ENCODE measurements at regions not wholly inside any gene's neighbourhood (a gene's known extent, or its start where the extent isn't known, plus 50 kb on each side); places are given as distances from the start of the nearest gene placed in this dataset.

DNA sequence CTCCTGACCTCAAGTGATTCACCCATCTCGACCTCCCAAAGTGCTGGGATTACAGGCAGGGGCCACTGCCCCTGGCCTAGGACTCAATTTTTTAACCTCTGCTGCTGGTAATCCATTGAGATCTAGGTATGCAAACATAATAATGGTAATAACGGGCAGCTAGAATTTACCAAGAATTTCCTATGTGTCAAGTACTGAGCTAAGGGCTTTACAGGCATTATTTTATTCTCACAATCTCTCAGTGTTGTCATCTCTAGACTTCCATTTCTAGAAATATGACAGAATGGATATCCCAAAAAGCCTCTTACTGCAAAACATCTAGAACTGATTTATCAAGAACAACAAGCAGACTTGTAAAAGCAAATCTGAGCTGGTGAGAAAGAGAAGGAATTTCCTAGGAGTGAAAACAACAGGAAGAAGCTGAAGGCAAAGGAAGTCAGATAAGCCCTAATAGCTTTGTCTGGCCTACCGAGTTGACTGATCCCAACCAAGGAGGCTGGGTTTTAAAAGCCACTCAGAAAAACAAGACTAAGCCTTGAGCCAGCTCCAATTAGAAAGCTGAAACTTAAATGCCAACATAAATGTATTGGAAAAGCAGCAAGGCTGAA lies 70.6 kb downstream of the CCDC71L start:
- DNase-seq, result no peak
- 58 to 86% methylated on average over 3 of the region's 3 CpGs for WGBS, 2 donors
- ATAC-seq, result no peak
- TF ChIP-seq CTCF (IDR thresholded peaks at IDR 0.05) (no peak), POLR2A (IDR thresholded peaks at IDR 0.05) (no peak)
- Histone ChIP-seq H3K27me3 (no peaks in the 10 kb centered on the region), H3K36me3 (replicated peaks in 1 of 2; ENCODE audit: insufficient read depth in 1 of 2, low read depth in 2 of 2) (no peaks in the 10 kb centered on the region), H3K27ac (no peak overlapping the region), H3K9me3 (no peaks in the 10 kb centered on the region), H3K4me1 (peaks cover 7% of the 10 kb centered on the region), H3K4me3 (no peak overlapping the region)
- intact Hi-C loops (cut with DNase I), result no loop called here

DNA sequence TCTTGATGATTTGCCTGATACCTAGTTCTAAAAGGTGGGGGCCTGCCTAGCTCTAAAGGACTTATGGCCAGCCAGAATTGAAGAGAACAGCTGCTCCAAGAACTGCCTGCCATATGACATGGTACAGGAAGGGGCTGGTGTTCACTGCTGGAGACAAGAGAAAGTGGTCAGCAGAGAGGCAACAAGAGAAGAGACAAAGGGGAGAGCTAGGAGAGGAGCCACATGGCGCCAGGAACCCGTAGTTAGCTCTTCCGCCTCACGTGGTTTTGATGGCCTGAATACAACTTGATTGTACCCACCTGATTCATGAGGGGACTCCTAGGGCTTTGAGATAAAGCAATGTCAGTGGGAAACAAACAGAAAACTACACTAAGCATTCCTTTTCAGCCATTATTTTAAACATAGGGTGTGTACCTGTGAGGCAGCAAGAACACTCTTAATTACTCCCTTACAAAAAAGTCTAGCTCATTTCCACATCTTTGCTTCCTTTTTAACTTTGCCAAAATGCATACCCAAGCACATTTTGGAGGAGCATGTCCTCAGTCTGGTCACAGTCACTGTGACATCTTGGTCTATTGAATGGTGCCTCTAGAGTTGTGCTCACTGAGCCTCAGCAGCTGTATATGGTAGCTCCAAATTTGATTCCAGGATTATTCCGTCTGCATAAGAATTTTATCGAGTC lies 71.6 kb downstream of the CCDC71L start:
- no peak overlapping the region for H3K4me3 ChIP-seq
- ATAC-seq (no peak), DNase-seq (no peak)
- H3K9me3 ChIP-seq, result no peaks in the 10 kb centered on the region
- no peak overlapping the region for H3K27ac ChIP-seq
- intact Hi-C loops (cut with DNase I), result no loop called here
- no peak for TF ChIP-seq POLR2A (IDR thresholded peaks at IDR 0.05)
- no peaks in the 10 kb centered on the region for H3K36me3 ChIP-seq (replicated peaks in 1 of 2; ENCODE audit: insufficient read depth in 1 of 2, low read depth in 2 of 2)
- 85 to 95% methylated on average over 6 of the region's 6 CpGs for whole genome bisulfite sequencing, 2 donors
- no peaks in the 10 kb centered on the region for H3K27me3 ChIP-seq
- H3K4me1 ChIP-seq, result peaks cover 7% of the 10 kb centered on the region

DNA sequence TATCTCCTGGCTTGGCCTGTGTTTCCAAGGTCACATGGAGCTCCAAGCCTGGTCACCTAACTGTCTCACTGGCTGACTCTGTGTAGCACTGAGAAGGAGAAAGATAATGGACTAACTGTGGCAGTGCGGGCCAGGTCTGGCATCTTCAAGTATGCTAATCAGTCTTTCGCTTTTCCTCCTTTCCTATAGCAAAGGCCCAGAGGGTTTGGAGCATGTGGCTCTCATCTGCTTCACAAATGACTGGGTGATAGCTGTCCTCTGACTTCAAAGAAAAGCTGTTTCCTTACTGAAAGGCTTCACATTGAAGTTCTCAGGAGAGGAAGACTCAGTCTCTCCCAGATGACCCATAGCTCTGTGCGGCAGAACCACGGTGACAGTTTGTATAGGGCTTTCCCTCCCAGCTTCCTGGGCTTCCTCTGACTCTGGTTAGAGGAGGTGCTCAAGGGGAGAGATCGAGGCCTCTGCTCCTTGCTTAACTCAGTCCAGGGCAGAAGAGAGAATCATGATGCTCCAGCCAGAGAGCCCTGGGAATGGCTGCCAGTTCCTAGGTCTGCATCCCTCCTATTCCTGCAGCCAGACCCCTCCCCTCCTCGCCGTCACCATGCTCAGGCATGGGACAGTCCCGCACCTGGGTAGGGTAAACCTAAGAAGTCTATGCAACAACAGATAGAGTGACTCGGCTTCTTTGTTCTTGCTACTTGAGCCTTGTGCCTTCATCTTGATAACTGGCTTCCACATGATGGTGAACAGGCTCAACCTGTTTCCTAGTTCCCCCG lies 72.3 kb downstream of the CCDC71L start:
- Histone ChIP-seq H3K9me3 (no peaks in the 10 kb centered on the region), H3K27ac (no peak overlapping the region), H3K36me3 (replicated peaks in 1 of 2; ENCODE audit: insufficient read depth in 1 of 2, low read depth in 2 of 2) (no peaks in the 10 kb centered on the region), H3K27me3 (no peaks in the 10 kb centered on the region), H3K4me3 (no peak overlapping the region), H3K4me1 (peaks cover 7% of the 10 kb centered on the region)
- ATAC-seq (no peak), DNase-seq (no peak)
- TF ChIP-seq POLR2A (IDR thresholded peaks at IDR 0.05), result no peak
- no peak for TF ChIP-seq CTCF (IDR thresholded peaks at IDR 0.05)
- intact Hi-C loops (cut with DNase I), result no loop called here
- WGBS, 2 donors, result 86 to 94% methylated on average over 10 of the region's 10 CpGs

GRCh38 chr7:106584914-106585759 lies 75.8 kb downstream of the CCDC71L start:
- Histone ChIP-seq H3K27me3 (no peaks in the 10 kb centered on the region), H3K4me1 (no peaks in the 10 kb centered on the region), H3K9me3 (no peaks in the 10 kb centered on the region), H3K36me3 (replicated peaks in 1 of 2; ENCODE audit: insufficient read depth in 1 of 2, low read depth in 2 of 2) (no peaks in the 10 kb centered on the region), H3K4me3 (no peak overlapping the region), H3K27ac (no peak overlapping the region)
- ATAC-seq (no peak), DNase-seq (no peak)
- 81 to 93% methylated on average over 7 of the region's 7 CpGs for WGBS, 2 donors
- TF ChIP-seq CTCF (IDR thresholded peaks at IDR 0.05), result no peak
- TF ChIP-seq POLR2A (IDR thresholded peaks at IDR 0.05), result no peak
- intact Hi-C loops (cut with DNase I), result no loop called here

Measured in body of pancreas (tissue), 4 donors.